22Rv1 (cell line): ENCODE measurements at regions not wholly inside any gene's neighbourhood (a gene's known extent, or its start where the extent isn't known, plus 50 kb on each side); places are given as distances from the start of the nearest gene placed in this dataset.

Experiments used
- CTCF ChIP-seq: fragments of 450-650 bp; IDR thresholded peaks from 2 replicates; pipeline ENCODE4 v1.5.1; 2017; ENCODE audit warnings: mild to moderate bottlenecking
- ZFX ChIP-seq: fragments of 450-650 bp; IDR thresholded peaks from 2 replicates; pipeline ENCODE4 v1.6.1; 2017; ENCODE audit warnings: antibody characterized with exemption, borderline replicate concordance

- TF ChIP-seq CTCF, result no peak
- TF ChIP-seq ZFX, result no peak
These were observed 684.8 kb downstream of the RNF144A start for GRCh38 chr2:7601990-7602389.
